ENCODE measurements at regions not wholly inside any gene's neighbourhood (a gene's known extent, or its start where the extent isn't known, plus 50 kb on each side); places are given as distances from the start of the nearest gene placed in this dataset.
"Not testable (repeated sequence)": the region's sequence is repeated elsewhere in the genome, so short reads cannot be mapped to it uniquely, and the experiment has no call there.

- Histone ChIP-seq H3K36me3 (no peaks in the 10 kb centered on the region), H3K4me1 (no peaks in the 10 kb centered on the region), H3K27ac (no peak overlapping the region), H3K9me3 (no peaks in the 10 kb centered on the region), H3K4me3 (no peak overlapping the region), H3K27me3 (no peaks in the 10 kb centered on the region)
- no peak for DNase-seq
- intact Hi-C loops (cut with DNase I; ENCODE audit: low total_unique reads): no loop called here
- TF ChIP-seq CTCF (IDR thresholded peaks at IDR 0.05): no peak
- no peak for TF ChIP-seq POLR2A (IDR thresholded peaks at IDR 0.05)
Observed at GRCh38 chr6:169099411-169100202, 154.0 kb downstream of the THBS2 start.

DNA sequence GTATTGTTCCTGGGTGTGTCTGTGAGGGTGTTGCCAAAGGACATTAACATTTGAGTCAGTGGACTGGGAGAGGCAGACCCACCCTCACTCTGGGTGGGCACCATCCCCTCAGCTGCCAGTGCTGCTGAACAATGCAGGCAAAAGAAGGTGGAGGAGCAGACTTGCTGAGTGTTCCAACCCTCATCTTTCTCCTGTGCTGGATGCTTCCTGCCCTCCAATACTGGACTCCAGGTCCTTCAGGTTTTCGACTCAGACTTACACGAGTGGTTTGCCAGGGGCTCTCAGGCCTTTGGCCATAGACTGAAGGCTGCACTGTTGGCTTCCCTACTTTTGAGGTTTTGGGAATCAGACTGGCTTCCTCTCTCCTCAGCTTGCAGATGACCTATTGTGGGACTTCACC is 155.0 kb downstream of the THBS2 start:
- H3K9me3 ChIP-seq; intact Hi-C loops (cut with DNase I; ENCODE audit: low total_unique reads); H3K27ac ChIP-seq; H3K27me3 ChIP-seq; H3K36me3 ChIP-seq; DNase-seq; H3K4me1 ChIP-seq; H3K4me3 ChIP-seq: not testable (repeated sequence)

- intact Hi-C loops (cut with DNase I; ENCODE audit: low total_unique reads): no loop called here
- no peaks in the 10 kb centered on the region for H3K27me3 ChIP-seq
- TF ChIP-seq POLR2A (IDR thresholded peaks at IDR 0.05): no peak
- TF ChIP-seq CTCF (IDR thresholded peaks at IDR 0.05): no peak
- H3K9me3 ChIP-seq: no peaks in the 10 kb centered on the region
- no peak overlapping the region for H3K27ac ChIP-seq
- H3K4me1 ChIP-seq: no peaks in the 10 kb centered on the region
- no peak for DNase-seq
- no peak overlapping the region for H3K4me3 ChIP-seq
- H3K36me3 ChIP-seq: no peaks in the 10 kb centered on the region
Observed at GRCh38 chr6:169098116-169098515, 155.5 kb downstream of the THBS2 start.

- no peaks in the 10 kb centered on the region for H3K9me3 ChIP-seq
- no peak for DNase-seq
- TF ChIP-seq POLR2A (IDR thresholded peaks at IDR 0.05) (no peak), CTCF (IDR thresholded peaks at IDR 0.05) (no peak)
- no peaks in the 10 kb centered on the region for H3K36me3 ChIP-seq
- H3K27ac ChIP-seq: no peak overlapping the region
- no peak overlapping the region for H3K4me3 ChIP-seq
- intact Hi-C loops (cut with DNase I; ENCODE audit: low total_unique reads): no loop called here
- H3K27me3 ChIP-seq: no peaks in the 10 kb centered on the region
- H3K4me1 ChIP-seq: no peaks in the 10 kb centered on the region
Observed at GRCh38 chr6:169097381-169097959, 156.2 kb downstream of the THBS2 start.

DNA sequence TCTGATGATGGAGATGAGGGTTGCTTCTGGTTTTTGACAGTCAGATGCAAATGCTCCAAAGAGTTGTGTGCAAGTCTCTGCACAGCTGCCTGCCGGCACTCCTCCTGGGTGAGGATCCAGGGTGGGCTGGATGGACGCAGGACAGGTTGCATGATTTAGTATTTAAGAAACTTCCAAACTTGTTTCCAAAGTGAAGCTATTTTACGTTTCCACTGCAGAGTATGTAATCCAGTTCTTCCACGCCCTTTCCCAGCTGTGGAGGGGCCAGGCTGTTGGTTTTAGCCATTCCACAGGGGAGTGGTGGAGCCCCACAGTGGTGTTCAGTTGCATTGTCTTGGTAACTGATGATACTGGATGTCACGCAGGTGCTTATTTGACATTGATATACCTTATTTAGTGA is 157.3 kb downstream of the THBS2 start:
- H3K27ac ChIP-seq: no peak overlapping the region
- TF ChIP-seq CTCF (IDR thresholded peaks at IDR 0.05): no peak
- no peak for TF ChIP-seq POLR2A (IDR thresholded peaks at IDR 0.05)
- H3K36me3 ChIP-seq: no peaks in the 10 kb centered on the region
- intact Hi-C loops (cut with DNase I; ENCODE audit: low total_unique reads): no loop called here
- H3K27me3 ChIP-seq: no peaks in the 10 kb centered on the region
- H3K4me3 ChIP-seq: no peak overlapping the region
- no peaks in the 10 kb centered on the region for H3K4me1 ChIP-seq
- no peaks in the 10 kb centered on the region for H3K9me3 ChIP-seq
- no peak for DNase-seq
